Activated CD8-positive, alpha-beta T cell treated with anti-CD3 and anti-CD28 coated beads for 36 hours (primary cell): ENCODE measurements at regions not wholly inside any gene's neighbourhood (a gene's known extent, or its start where the extent isn't known, plus 50 kb on each side); places are given as distances from the start of the nearest gene placed in this dataset.

Experiments
- ATAC-seq: fragments of 200-7000 bp; cut with Tn5 transposase; one replicate; pipeline ENCODE4 v1.10.0; 2021; ENCODE audit warnings: mild to moderate bottlenecking, moderate library complexity
- CTCF ChIA-PET: fragments of 350-600 bp; sonication (Branson Sonifier 250); formaldehyde crosslinking; loops from one replicate; lab custom pipeline; 2021; ENCODE audit warnings: antibody characterized with exemption; lab: Charles Lee
- POLR2A ChIA-PET: fragments of 350-600 bp; sonication (Branson Sonifier 250); formaldehyde crosslinking; loops from one replicate; lab custom pipeline; 2021; ENCODE audit warnings: antibody characterized with exemption; lab: Charles Lee
- DNase-seq: peaks from one replicate; pipeline ENCODE4 v3.0.0-alpha.2; 2020
- H3K27ac Mint-ChIP-seq: one replicate; pipeline ENCODE4 v1.8.0; 2021; ENCODE audit warnings: mild to moderate bottlenecking, mixed read lengths
- H3K27me3 Mint-ChIP-seq: one replicate; pipeline ENCODE4 v1.8.0; 2021; ENCODE audit warnings: mixed read lengths
- H3K36me3 Mint-ChIP-seq: one replicate; pipeline ENCODE4 v1.8.0; 2021; ENCODE audit warnings: low read depth, mixed read lengths
- H3K4me1 Mint-ChIP-seq: one replicate; pipeline ENCODE4 v1.8.0; 2021; ENCODE audit warnings: low read depth, mixed read lengths
- H3K4me3 Mint-ChIP-seq: one replicate; pipeline ENCODE4 v1.8.0; 2021; ENCODE audit warnings: mild to moderate bottlenecking, moderate library complexity, mixed read lengths
- H3K9me3 Mint-ChIP-seq: one replicate; pipeline ENCODE4 v1.8.0; 2021; ENCODE audit warnings: mixed read lengths
- CTCF ChIP-seq: fragments of 200-600 bp; IDR thresholded peaks from one replicate; pipeline ENCODE4 v1.8.0; 2022; ENCODE audit warnings: antibody characterized with exemption, mild to moderate bottlenecking
- intact Hi-C: fragments of 100-400 bp; cut with micrococcal nuclease; formaldehyde crosslinking; loops from one replicate; pipeline ENCODE4 v1.10.0; 2022

DNA sequence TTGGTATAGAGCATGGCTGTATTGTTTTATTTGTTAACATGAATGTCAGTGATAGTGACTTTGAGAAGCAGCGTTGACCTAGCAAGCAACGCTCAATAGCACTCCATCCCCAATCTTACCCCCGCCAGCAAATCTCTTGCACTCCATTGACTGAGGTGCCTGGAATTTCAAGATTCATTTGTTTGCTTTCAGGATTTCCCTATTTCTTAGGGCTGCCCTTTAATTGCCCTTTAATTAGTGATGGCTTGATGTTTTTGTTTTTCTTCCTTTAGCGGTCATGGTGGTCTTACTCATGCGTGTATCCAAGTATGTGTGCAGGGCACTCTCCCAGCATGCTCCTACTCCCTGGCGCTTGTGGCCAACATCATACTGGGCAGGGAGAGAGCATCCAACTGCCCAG, 216.8 kb upstream of the TBL1XR1 start:
- no peak overlapping the region for H3K4me3 Mint-ChIP-seq
- DNase-seq (no peak), ATAC-seq (no peak)
- POLR2A ChIA-PET: no interaction called here
- no peak overlapping the region for H3K27ac Mint-ChIP-seq
- TF ChIP-seq CTCF: no peak
- intact Hi-C loops: no loop called here
- no peaks in the 10 kb centered on the region for H3K36me3 Mint-ChIP-seq
- no peaks in the 10 kb centered on the region for H3K27me3 Mint-ChIP-seq
- peaks cover 21% of the 10 kb centered on the region for H3K4me1 Mint-ChIP-seq
- H3K9me3 Mint-ChIP-seq: no peaks in the 10 kb centered on the region
- CTCF ChIA-PET: no interaction called here

GRCh38 chr3:177418787-177419186, 221.5 kb upstream of the TBL1XR1 start:
- ChIA-PET CTCF (interaction anchor here (0.7 kb wide), 1 partner anchor 8 kb away, joined by 3 read pairs; no protein-coding TSS in a partner anchor), POLR2A (interaction anchor here (0.9 kb wide), 1 partner anchor 9 kb away, joined by 3 read pairs; no protein-coding TSS in a partner anchor)
- Mint-ChIP-seq H3K4me3 (no peak overlapping the region), H3K27me3 (no peaks in the 10 kb centered on the region), H3K36me3 (no peaks in the 10 kb centered on the region), H3K9me3 (no peaks in the 10 kb centered on the region), H3K4me1 (peaks cover 34% of the 10 kb centered on the region), H3K27ac (no peak overlapping the region)
- TF ChIP-seq CTCF: no peak
- DNase-seq: no peak
- intact Hi-C loops: no loop called here
- ATAC-seq: no peak

DNA sequence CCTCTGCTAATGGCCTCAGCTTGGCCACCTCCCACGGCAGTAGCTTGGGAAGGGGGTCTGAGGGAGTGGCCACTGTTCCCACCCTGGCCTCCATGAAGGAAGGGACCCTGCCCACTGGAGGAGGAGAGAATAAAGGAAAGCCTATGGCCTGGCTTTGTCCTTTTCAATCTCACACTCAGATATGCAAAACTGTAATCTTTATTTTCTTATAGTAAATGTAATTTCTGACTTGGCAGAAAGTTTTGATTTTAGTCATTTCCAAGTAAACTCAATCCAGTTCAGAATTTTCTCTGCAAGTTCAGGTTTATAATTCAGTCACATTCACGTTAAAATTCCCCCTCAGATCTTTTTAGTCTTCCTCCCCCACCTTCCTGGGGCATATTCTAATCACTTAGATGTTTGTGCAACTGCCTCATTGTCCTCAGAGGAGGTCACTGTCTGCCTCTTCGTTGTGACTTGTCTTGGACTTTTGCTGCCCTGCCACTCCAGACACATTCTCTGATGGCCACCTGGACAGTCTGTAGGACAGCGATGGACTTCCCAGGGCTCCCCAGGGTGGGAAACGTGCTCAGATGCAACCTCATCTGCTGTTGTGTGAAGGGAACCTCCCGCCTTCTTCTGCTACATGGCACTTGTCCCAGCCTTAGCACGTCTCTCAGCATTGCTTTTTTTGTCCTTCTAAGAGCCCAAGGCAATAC, 222.8 kb upstream of the TBL1XR1 start:
- Mint-ChIP-seq H3K4me1 (peaks cover 34% of the 10 kb centered on the region), H3K27ac (peak overlapping the region; percentile 83), H3K36me3 (no peaks in the 10 kb centered on the region), H3K9me3 (no peaks in the 10 kb centered on the region), H3K27me3 (no peaks in the 10 kb centered on the region), H3K4me3 (no peak overlapping the region)
- CTCF ChIA-PET: no interaction called here
- DNase-seq (peak; percentile 32), ATAC-seq (peak; percentile 87)
- TF ChIP-seq CTCF: no peak
- intact Hi-C loops: loop anchor here (2.0 kb wide), 2 partner anchors 59 to 225 kb away; no protein-coding TSS in a partner anchor
- POLR2A ChIA-PET: no interaction called here

DNA sequence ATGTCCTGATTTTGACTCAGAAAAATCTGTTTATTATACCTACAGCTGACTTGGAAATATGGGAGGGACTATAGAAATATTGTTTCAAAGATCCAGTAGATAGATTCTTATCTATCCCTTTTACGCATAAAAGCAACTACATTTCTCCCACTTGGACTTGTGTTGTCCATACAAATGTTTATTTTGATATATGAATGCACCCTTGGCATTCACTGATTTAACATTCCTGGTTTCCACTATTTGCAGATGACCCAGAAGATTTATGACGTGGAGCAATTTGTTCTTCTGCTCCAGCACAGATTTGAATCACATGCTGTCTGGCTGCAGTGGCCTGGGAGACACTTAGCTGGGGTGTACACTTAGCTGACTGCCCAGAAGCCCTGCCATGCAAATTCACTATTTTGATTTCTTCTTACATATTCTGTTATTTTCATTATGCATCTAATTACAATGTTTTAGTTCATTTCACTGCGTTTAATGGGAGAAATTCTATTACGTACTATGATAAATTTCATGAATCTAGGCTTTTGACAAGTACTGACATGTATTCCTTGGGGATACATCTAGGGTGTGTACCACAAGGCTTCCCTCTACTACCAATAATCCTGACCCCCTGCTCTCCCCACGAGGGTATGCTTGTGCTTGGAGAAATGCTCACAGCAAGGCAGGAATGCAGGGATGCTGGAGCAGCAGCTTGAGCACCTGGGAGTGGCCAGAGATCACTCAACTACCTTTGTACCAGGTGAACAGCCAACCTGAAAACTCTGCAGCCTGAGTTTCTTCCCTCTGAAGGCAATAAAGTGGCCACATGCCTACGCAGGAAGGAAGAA, 223.6 kb upstream of the TBL1XR1 start:
- Mint-ChIP-seq H3K4me3 (no peak overlapping the region), H3K27ac (no peak overlapping the region), H3K4me1 (peaks cover 34% of the 10 kb centered on the region), H3K9me3 (no peaks in the 10 kb centered on the region), H3K36me3 (no peaks in the 10 kb centered on the region), H3K27me3 (no peaks in the 10 kb centered on the region)
- ATAC-seq: no peak
- no peak for DNase-seq
- intact Hi-C loops: loop anchor here (2.0 kb wide), 2 partner anchors 60 to 226 kb away; no protein-coding TSS in a partner anchor
- POLR2A ChIA-PET: interaction anchor here (1.0 kb wide), 1 partner anchor 61 kb away, joined by 3 read pairs; no protein-coding TSS in a partner anchor
- TF ChIP-seq CTCF: no peak
- CTCF ChIA-PET: no interaction called here

DNA sequence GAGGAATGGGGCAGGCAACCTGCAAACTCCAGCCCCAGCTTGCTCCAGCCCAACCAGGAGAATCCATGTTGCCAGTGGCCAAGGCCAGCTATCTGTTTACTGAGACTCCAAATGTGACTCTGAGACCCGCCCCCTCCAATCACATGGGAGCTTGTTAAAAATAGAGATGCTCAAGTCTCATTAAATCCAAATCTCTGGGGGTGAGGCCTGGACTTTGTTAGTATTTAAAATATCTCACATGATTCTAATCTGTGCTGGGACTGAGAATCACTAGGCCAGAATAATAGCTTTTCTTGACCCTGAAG, 224.2 kb upstream of the TBL1XR1 start:
- no peak overlapping the region for H3K27ac Mint-ChIP-seq
- TF ChIP-seq CTCF: no peak
- peaks cover under 1% of the 10 kb centered on the region for H3K36me3 Mint-ChIP-seq
- peaks cover 38% of the 10 kb centered on the region for H3K4me1 Mint-ChIP-seq
- H3K4me3 Mint-ChIP-seq: no peak overlapping the region
- no peak for ATAC-seq
- DNase-seq: no peak
- intact Hi-C loops: loop anchor here (2.0 kb wide), 2 partner anchors 61 to 227 kb away; no protein-coding TSS in a partner anchor
- CTCF ChIA-PET: no interaction called here
- no peaks in the 10 kb centered on the region for H3K9me3 Mint-ChIP-seq
- no peaks in the 10 kb centered on the region for H3K27me3 Mint-ChIP-seq
- POLR2A ChIA-PET: interaction anchor here (1.0 kb wide), 1 partner anchor 62 kb away, joined by 3 read pairs; no protein-coding TSS in a partner anchor
